Posterior cingulate gyrus (tissue), 11 donors: ENCODE measurements at regions not wholly inside any gene's neighbourhood (a gene's known extent, or its start where the extent isn't known, plus 50 kb on each side); places are given as distances from the start of the nearest gene placed in this dataset.
"Not testable (repeated sequence)": the region's sequence is repeated elsewhere in the genome, so short reads cannot be mapped to it uniquely, and the experiment has no call there.

Experiments used
- DNase-seq, 10 donors: peaks; one replicate each; pipeline versions ENCODE4 v3.0.0 to v3.0.0-alpha.2; 2020 to 2021; ENCODE audit warnings: mixed read lengths in 3 of 10
- intact Hi-C: fragments of 100-400 bp; cut with DNase I; formaldehyde crosslinking; loops from one replicate; pipeline ENCODE4 v1.15.1; 2023

GRCh38 chr3:197432384-197433127 lies 123.2 kb downstream of the BDH1 start:
- no peak for DNase-seq
- intact Hi-C loops = no loop called here

DNA sequence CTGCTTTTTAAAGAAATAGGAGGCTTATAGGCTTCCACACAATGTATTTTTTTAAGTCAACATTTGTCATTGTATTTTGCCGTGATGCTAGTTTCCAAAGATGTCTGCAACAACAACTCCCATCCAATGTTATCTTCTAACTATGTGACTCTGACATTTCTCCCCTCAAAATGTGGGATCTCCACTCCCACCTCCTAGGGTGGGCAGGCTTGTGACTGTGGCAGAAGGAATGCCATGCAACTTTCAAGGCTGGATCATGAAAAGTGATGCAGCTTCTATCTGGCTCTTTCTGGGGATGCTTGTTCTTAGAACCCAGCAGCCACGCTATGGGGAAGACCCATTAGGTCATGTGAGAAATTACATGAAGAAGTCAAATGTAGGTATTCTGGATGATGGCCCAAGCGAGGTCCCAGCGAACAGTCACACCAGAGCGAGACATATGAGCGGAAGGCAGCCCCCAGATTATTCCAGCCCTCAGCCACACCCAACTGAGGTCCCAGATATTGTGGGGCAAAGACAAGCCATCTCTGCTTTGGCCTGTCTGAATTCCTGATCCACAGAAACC lies 124.3 kb downstream of the BDH1 start:
- intact Hi-C loops = no loop called here
- no peak for DNase-seq

GRCh38 chr3:197430934-197431333 lies 124.8 kb downstream of the BDH1 start:
- no peak for DNase-seq
- intact Hi-C loops = no loop called here

- intact Hi-C loops = no loop called here
Observed at GRCh38 chr3:197430502-197430901, 125.3 kb downstream of the BDH1 start.

GRCh38 chr3:197428952-197429351 lies 126.8 kb downstream of the BDH1 start:
- intact Hi-C loops = no loop called here

More at GRCh38 chr3:197430502-197430901, 125.3 kb downstream of the BDH1 start:
- no peak for DNase-seq

DNA sequence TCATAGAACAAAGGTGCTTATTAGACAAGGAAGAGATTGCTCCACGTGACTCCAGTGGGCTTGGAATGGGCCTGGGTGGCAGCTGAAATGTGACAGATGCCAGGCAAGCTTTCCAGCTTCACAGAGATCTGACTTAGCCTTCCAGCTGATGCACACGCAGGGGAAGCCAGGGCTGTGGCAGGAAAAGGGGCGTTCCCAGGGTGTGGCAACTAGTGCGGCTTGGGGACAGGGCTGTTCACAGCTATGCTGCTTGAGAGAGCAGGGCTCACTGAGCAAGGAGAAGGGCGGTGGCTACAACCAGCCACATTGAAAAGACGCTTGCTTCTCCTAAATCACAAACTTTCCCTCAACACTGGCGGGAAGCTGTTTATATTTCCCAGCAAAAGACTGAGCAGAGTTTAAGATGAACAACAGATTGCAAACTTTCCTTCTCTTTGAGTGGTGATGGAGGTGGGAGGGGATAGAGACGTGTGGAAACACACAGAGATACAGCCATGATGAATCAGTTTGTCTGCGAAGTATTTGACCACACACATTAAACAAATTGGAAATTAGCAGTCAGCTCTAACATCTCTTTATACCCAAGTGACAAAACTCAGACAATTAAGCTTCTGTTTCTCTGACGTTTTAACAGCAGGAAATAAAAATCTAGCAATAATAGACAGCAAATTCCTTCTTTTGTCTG lies 127.5 kb downstream of the BDH1 start:
- intact Hi-C loops = no loop called here
- DNase-seq = peak in 1 of 10 donors; percentile 51

More at GRCh38 chr3:197428952-197429351, 126.8 kb downstream of the BDH1 start:
- no peak for DNase-seq

DNA sequence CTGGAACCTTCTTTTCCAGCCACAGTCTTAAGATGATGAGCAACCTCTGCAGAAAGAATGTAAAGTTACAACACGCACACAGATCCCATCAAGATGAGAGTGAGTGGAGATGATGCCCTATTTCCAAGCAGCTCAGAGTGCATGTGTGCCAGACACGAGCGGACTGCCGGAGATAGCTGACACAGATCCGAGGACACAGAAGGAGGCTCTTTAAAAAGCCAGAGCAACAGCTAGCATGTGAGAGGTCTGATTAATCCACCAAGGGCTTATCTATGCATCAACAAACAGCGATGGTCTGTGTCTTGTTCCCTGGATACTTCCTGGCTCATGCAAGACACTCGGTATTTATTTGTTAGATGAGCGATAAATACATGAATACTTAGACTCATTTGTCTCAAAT lies 128.6 kb upstream of the DLG1 start:
- intact Hi-C loops = no loop called here
- DNase-seq = peak in 2 of 10 donors; percentile 33 to 68

- peak in 1 of 10 donors; percentile 10 for DNase-seq
- intact Hi-C loops = no loop called here
Observed at GRCh38 chr3:197426121-197426566, 127.7 kb upstream of the DLG1 start.

GRCh38 chr3:197425485-197426120 lies 127.2 kb upstream of the DLG1 start:
- intact Hi-C loops = no loop called here
- DNase-seq = no peak

DNA sequence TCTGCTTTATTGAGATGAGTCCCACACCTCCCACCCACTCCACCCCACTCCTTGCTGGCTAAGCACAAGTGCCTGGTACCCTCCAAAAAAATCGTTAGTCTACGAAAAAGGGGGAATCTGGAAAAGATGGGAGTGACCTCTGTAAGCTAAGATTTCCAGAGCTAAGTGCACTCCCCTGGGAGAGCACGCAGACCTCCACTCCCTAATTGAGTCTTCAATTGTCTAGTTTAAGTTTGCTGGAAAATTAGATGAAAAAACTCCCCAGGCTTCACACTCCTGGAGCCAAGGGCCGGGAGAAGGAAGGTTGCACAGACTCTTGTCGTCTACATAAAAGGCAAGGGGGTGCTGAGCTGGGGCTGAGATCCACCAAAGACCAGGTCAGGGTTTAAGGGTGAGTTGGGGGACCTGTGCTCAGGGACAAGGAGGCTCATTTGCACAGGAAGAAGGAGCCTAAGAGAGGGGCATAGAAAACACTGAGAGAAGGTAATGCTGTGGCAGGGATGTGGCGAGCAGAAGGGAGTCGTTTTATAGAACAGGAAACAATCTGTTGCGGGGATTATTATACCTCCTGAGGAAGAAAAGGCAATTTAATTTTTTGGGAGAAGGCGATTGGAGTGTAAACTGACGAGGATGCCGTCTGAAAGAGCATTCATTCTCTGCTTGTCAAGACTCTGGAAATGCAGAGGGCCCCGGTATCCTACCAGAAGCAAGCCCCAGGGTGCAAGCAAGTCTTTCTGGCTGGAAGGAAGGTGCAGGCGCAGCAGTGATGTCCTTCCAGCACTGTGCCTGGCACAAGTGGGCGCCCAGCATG lies 126.5 kb upstream of the DLG1 start:
- DNase-seq = peak in 1 of 10 donors; percentile 65
- intact Hi-C loops = no loop called here

DNA sequence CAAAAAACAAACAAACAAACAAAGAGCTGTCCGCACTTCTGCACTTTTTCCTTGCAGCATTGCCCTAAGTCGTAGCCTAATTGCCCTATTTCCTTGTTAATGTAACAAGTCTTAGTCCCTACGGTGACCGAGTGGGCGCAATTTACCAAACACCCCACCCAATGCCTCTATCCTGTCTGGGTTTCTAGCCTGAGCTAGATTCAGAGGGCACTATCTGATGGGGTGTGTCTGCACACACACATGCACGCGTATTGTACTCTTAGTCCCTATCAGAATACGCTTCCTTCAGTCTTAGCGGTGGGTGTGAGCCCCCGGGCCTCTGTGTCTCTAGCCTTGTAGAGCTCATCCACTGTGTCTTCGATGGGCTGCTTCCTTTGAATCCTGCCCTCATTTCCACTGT lies 125.9 kb upstream of the DLG1 start:
- peak in 1 of 10 donors; percentile 3 for DNase-seq
- intact Hi-C loops = no loop called here

GRCh38 chr3:197423376-197423775 lies 125.0 kb upstream of the DLG1 start:
- DNase-seq = peak in 1 of 10 donors; percentile 47
- intact Hi-C loops = no loop called here

DNA sequence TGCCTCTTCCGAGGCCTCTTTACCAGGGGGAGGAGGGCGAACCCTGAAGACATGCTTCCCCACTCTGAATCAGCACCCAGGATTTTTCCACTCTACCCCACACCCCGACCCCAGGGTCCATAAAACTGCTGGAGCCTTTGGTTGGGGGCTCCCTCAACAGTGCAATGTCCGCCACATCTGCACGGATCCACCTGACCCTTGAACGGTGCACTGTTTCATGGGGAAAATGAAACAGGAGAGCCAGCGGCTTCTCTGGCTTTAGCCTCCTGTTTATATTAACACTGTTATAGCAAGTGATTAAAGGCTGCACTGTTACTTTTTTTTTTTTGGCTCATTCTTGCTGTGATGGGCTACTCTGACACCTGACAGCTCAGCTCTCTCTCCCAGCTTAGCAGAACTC lies 124.1 kb upstream of the DLG1 start:
- DNase-seq = peak in 2 of 10 donors; percentile 13 to 30
- intact Hi-C loops = no loop called here

- DNase-seq = peak in 1 of 10 donors; percentile 67
- intact Hi-C loops = no loop called here
Observed at GRCh38 chr3:197421021-197421420, 122.6 kb upstream of the DLG1 start.

DNA sequence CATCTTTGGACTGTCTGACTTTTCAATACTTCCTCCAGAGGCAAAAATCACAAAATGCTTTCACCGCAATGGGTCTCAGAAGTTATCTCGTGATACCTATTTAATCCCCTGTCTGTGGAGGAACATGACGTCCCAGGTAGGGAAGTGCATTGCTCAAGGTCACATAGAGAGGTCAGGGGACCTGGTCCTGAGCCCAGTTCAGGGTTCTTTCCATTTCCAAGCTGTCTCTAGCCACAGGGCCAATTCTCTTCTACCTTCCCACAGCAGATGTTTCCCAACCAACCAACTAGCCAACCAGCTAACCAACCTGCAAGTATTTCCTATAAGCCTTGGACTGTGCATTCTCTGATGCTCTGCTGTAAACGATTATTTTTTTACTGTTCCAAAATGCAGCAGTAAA lies 122.2 kb upstream of the DLG1 start:
- DNase-seq = peak in 1 of 10 donors; percentile 19
- intact Hi-C loops = no loop called here

DNA sequence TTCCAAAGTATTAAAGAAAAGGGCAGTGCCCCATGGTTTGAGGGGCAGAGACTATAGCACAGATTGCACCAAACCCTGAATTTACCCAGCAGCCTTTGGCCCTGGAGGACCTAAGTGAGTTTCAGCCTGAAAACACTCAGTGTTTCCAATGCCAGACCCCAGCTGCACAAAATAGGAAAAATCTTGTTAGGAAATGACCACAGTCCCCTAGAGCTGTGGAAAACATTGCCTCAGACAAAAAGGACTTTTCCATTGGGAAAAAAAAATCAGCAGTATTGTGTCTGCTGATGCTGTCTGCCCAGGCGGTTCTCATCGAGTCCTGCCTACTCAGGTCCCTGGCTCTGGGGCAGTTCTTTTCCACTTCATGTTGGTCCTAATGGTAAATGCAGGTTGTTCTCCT lies 121.7 kb upstream of the DLG1 start:
- DNase-seq = peak in 2 of 10 donors; percentile 10 to 32
- intact Hi-C loops = no loop called here

DNA sequence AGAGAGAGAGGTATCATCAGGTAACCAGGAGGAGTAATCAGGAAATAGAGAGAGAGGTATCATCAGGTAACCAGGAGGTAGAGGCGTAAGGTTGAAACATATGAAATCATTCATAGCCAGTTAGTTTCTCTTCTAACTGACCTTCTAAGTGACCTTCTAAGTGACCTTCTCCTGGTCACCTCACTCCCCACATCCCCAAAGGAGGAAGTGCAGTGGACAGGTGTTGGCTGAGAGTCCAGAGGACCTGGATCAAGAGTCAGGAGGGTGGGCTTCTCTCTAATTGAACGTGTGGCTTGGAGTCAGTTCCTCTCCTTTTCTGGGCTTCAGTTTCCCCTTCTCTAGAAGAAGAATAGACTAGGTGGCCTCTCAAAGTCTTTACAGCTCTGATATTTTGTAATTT lies 121.3 kb upstream of the DLG1 start:
- peak in 1 of 10 donors; percentile 8 for DNase-seq
- intact Hi-C loops = no loop called here

GRCh38 chr3:197417911-197418618 lies 119.7 kb upstream of the DLG1 start:
- intact Hi-C loops = no loop called here
- no peak for DNase-seq

DNA sequence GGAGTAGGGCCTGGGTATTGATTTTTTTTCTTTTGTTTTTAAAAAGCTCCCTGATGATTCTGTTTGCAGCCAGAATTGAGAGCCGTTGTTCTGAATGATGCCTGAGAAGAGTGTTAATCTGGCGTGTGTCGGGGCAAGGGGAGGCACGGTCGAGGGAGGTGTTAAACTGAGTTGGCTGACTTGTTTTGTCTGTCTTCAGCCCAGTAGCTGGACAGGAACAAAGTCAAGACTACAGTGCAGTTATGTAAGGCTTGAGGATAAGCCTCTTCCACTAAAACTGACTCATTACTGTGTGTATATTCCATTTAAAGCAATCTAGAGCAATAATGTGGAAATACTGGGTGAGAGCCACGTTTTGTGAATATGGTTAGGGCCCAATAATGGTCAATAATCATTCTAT lies 119.0 kb upstream of the DLG1 start:
- intact Hi-C loops = no loop called here
- no peak for DNase-seq

DNA sequence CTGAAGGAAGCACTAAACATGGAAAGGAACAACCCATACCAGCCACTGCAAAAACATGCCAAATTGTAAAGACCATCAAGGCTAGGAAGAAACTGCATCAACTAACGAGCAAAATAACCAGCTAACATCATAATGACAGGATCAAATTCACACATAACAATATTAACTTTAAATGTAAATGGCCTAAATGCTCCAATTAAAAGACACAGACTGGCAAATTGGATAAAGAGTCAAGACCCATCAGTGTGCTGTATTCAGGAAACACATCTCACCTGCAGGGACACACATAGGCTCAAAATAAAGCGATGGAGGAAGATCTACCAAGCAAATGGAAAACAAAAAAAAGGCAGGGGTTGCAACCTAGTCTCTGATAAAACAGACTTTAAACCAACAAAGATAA lies 113.5 kb upstream of the DLG1 start:
- intact Hi-C loops, DNase-seq: not testable (repeated sequence)
